DOHH2 (cell line): ENCODE measurements at regions not wholly inside any gene's neighbourhood (a gene's known extent, or its start where the extent isn't known, plus 50 kb on each side); places are given as distances from the start of the nearest gene placed in this dataset.

Source experiments
- EZH2phosphoT487 ChIP-seq: fragments of 200-600 bp; sonication (generic); IDR thresholded peaks from 2 replicates; pipeline ENCODE4 v1.6.1; 2017; ENCODE audit warnings: borderline replicate concordance, mild to moderate bottlenecking, antibody characterized with exemption, low read length, moderate library complexity, mixed read lengths
- TF ChIP-seq, protein P1 (sequence below): fragments of 200-600 bp; sonication (generic); IDR thresholded peaks from one replicate; pipeline ENCODE4 v1.5.1; 2014; ENCODE audit warnings: antibody characterized with exemption, mild to moderate bottlenecking, low read depth, low read length; ENCODE audit not compliant: poor library complexity, severe bottlenecking

DNA sequence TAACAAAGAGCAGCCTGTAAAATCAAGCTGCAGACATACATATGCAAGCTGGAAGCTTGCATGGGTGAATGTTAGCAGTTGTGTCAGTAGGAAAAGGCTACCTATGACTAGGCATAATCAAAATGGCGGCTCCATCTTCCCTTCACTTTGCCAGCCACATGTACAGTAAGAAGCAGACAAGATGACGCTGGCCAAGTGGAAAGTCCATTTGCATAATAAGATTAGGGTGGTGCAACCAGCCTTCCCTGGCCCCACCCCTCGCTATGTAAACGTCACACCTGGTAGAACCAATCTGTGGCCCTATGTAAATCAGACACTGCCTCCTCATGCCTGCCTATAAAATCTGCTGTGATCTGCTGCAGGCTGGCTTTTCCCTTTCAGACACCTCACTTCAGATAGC lies 171.9 kb upstream of the USP25 start:
- TF ChIP-seq, protein P1, sequence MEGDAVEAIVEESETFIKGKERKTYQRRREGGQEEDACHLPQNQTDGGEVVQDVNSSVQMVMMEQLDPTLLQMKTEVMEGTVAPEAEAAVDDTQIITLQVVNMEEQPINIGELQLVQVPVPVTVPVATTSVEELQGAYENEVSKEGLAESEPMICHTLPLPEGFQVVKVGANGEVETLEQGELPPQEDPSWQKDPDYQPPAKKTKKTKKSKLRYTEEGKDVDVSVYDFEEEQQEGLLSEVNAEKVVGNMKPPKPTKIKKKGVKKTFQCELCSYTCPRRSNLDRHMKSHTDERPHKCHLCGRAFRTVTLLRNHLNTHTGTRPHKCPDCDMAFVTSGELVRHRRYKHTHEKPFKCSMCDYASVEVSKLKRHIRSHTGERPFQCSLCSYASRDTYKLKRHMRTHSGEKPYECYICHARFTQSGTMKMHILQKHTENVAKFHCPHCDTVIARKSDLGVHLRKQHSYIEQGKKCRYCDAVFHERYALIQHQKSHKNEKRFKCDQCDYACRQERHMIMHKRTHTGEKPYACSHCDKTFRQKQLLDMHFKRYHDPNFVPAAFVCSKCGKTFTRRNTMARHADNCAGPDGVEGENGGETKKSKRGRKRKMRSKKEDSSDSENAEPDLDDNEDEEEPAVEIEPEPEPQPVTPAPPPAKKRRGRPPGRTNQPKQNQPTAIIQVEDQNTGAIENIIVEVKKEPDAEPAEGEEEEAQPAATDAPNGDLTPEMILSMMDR: no peak
- no peak for TF ChIP-seq EZH2phosphoT487
